ENCODE measurements at regions not wholly inside any gene's neighbourhood (a gene's known extent, or its start where the extent isn't known, plus 50 kb on each side); places are given as distances from the start of the nearest gene placed in this dataset.

GRCh38 chr7:53542157-53542556 is 506.7 kb downstream of the POM121L12 start:
- H3K27ac ChIP-seq (replicated peaks): no peak overlapping the region
- H3K27me3 ChIP-seq (ENCODE audit: insufficient read depth, poor library complexity, severe bottlenecking): no peaks in the 10 kb centered on the region
- no peak for DNase-seq (ENCODE audit: low read depth in 1 of 2, low spot score in 1 of 2)
- no peak overlapping the region for H3K4me3 ChIP-seq (replicated peaks; ENCODE audit: insufficient read depth, low read length)
- TF ChIP-seq REST (IDR thresholded peaks at IDR 0.05; ENCODE audit: insufficient replicate concordance, low read depth) (no peak), GABPA (IDR thresholded peaks at IDR 0.05; ENCODE audit: low read depth) (no peak), POLR2AphosphoS5 (IDR thresholded peaks at IDR 0.05; ENCODE audit: low read depth) (no peak), SPI1 (IDR thresholded peaks at IDR 0.05; ENCODE audit: borderline replicate concordance, low read depth) (no peak)

Data from HL-60 (cell line).